Hematopoietic multipotent progenitor cell treated with erythropoietin and hydrocortisone succinate and interleukin-3 and kit ligand, for 6 days (in vitro differentiated cells): ENCODE measurements at regions not wholly inside any gene's neighbourhood (a gene's known extent, or its start where the extent isn't known, plus 50 kb on each side); places are given as distances from the start of the nearest gene placed in this dataset.
A peak's percentile ranks its signal among the peaks of the same experiment; 100 is the strongest.

Source experiments
- DNase-seq: peaks from one replicate; pipeline ENCODE4 v3.0.0-alpha.2; 2015

- no peak for DNase-seq
Observed at GRCh38 chr6:8783191-8783590, 347.8 kb upstream of the SLC35B3 start.

GRCh38 chr6:8780653-8781052 is 345.3 kb upstream of the SLC35B3 start:
- no peak for DNase-seq

GRCh38 chr6:8764733-8765132 is 329.4 kb upstream of the SLC35B3 start:
- DNase-seq = no peak

GRCh38 chr6:8760951-8761350 is 325.6 kb upstream of the SLC35B3 start:
- DNase-seq = no peak

- DNase-seq = no peak
Observed at GRCh38 chr6:8758412-8758811, 323.1 kb upstream of the SLC35B3 start.

- no peak for DNase-seq
Observed at GRCh38 chr6:8750627-8751026, 315.3 kb upstream of the SLC35B3 start.

GRCh38 chr6:8749465-8749864 is 314.1 kb upstream of the SLC35B3 start:
- DNase-seq = no peak

- peak; percentile 8 for DNase-seq
Observed at GRCh38 chr6:8743170-8743745, 307.9 kb upstream of the SLC35B3 start.

GRCh38 chr6:8739454-8739853 is 304.1 kb upstream of the SLC35B3 start:
- DNase-seq = no peak

- DNase-seq = no peak
Observed at GRCh38 chr6:8738951-8739350, 303.6 kb upstream of the SLC35B3 start.

GRCh38 chr6:8736156-8736895 is 301.0 kb upstream of the SLC35B3 start:
- DNase-seq = no peak

- no peak for DNase-seq
Observed at GRCh38 chr6:8733879-8734278, 298.5 kb upstream of the SLC35B3 start.

- DNase-seq = peak; percentile 4
Observed at GRCh38 chr6:8731874-8732273, 296.5 kb upstream of the SLC35B3 start.

- no peak for DNase-seq
Observed at GRCh38 chr6:8710668-8711431, 275.5 kb upstream of the SLC35B3 start.

GRCh38 chr6:8707956-8708772 is 272.8 kb upstream of the SLC35B3 start:
- DNase-seq = peak; percentile 27

GRCh38 chr6:8707369-8707768 is 272.0 kb upstream of the SLC35B3 start:
- no peak for DNase-seq

- DNase-seq = no peak
Observed at GRCh38 chr6:8705435-8706020, 270.2 kb upstream of the SLC35B3 start.

GRCh38 chr6:8703059-8703458 is 267.7 kb upstream of the SLC35B3 start:
- DNase-seq = no peak

- no peak for DNase-seq
Observed at GRCh38 chr6:8688821-8689220, 253.5 kb upstream of the SLC35B3 start.

- DNase-seq = no peak
Observed at GRCh38 chr6:8686077-8686476, 250.7 kb upstream of the SLC35B3 start.

GRCh38 chr6:8683204-8683603 is 247.9 kb upstream of the SLC35B3 start:
- no peak for DNase-seq

GRCh38 chr6:8679823-8680222 is 244.5 kb upstream of the SLC35B3 start:
- DNase-seq = no peak

- no peak for DNase-seq
Observed at GRCh38 chr6:8678466-8678865, 243.1 kb upstream of the SLC35B3 start.
